H1 (cell line): ENCODE measurements at regions not wholly inside any gene's neighbourhood (a gene's known extent, or its start where the extent isn't known, plus 50 kb on each side); places are given as distances from the start of the nearest gene placed in this dataset.

Experiments used
- CTCF ChIA-PET: fragments of 300-600 bp; sonication (Branson Sonifier 250); formaldehyde crosslinking; loops from one replicate; lab custom pipeline; 2021; ENCODE audit not compliant: partially characterized antibody; lab: Charles Lee
- POLR2A ChIA-PET: fragments of 300-600 bp; sonication (Branson Sonifier 250); formaldehyde crosslinking; loops from one replicate; lab custom pipeline; 2021; ENCODE audit warnings: inconsistent platforms; ENCODE audit not compliant: partially characterized antibody; lab: Charles Lee
- DNase-seq, 2 experiments: peaks; one replicate each; pipeline versions ENCODE4 v3.0.0 to v3.0.0-alpha.2; 2010 to 2022; ENCODE audit warnings: low spot score in 2 of 2, low read depth in 1 of 2, mixed read lengths in 1 of 2
- FAIRE-seq: peaks from 2 replicates; lab custom pipeline; 2011; peaks lifted over from hg19 to GRCh38; lab: Jason Lieb, UNC
- H2AFZ ChIP-seq: 2 replicates; pipeline ENCODE4 v1.8.1; 2012; ENCODE audit warnings: low read length, inconsistent platforms
- H2AK5ac ChIP-seq: 2 replicates; pipeline ENCODE4 v1.6.1; 2013; ENCODE audit warnings: low read depth, low read length
- H2BK120ac ChIP-seq: replicated peaks from 2 replicates; pipeline ENCODE3; 2013; ENCODE audit warnings: low read depth, low read length, inconsistent platforms
- H2BK12ac ChIP-seq: 2 replicates; pipeline ENCODE4 v1.6.1; 2013; ENCODE audit warnings: low read depth, low read length
- H2BK15ac ChIP-seq: 2 replicates; pipeline ENCODE4 v1.6.1; 2013; ENCODE audit warnings: low read length
- H2BK20ac ChIP-seq: 2 replicates; pipeline ENCODE4 v1.6.1; 2013; ENCODE audit warnings: low read length
- H2BK5ac ChIP-seq: 2 replicates; pipeline ENCODE4 v1.6.1; 2013; ENCODE audit warnings: low read depth, low read length
- H3K14ac ChIP-seq: 2 replicates; pipeline ENCODE4 v1.6.1; 2013; ENCODE audit warnings: inconsistent platforms; ENCODE audit not compliant: insufficient read length
- H3K18ac ChIP-seq: 2 replicates; pipeline ENCODE4 v1.6.1; 2013; ENCODE audit warnings: low read length; ENCODE audit errors: extremely low read depth
- H3K23ac ChIP-seq: 2 replicates; pipeline ENCODE4 v1.6.1; 2013; ENCODE audit warnings: inconsistent platforms; ENCODE audit not compliant: insufficient read length
- H3K23me2 ChIP-seq: 2 replicates; pipeline ENCODE4 v1.6.1; 2013; ENCODE audit warnings: low read depth, low read length
- H3K27ac ChIP-seq: 2 replicates; pipeline ENCODE4 v1.6.1; 2011; ENCODE audit warnings: low read depth, low read length, inconsistent platforms
- H3K27me3 ChIP-seq, 4 experiments: replicated peaks in 1 of 4; 1 replicate in 1 of 4; 2 replicates in 3 of 4; pipeline versions ENCODE4 v1.6.1 to v1.8.1; 2011 to 2013; ENCODE audit warnings: low read length in 3 of 4, mild to moderate bottlenecking in 3 of 4, inconsistent platforms in 2 of 4, mixed read lengths in 2 of 4, moderate library complexity in 1 of 4; ENCODE audit not compliant: control insufficient read depth in 3 of 4, insufficient read depth in 3 of 4; ENCODE audit errors: extremely low read depth in 1 of 4
- H3K36me3 ChIP-seq, 4 experiments: 2 replicates each; pipeline versions ENCODE4 v1.6.1 to v1.8.1; 2011 to 2013; ENCODE audit warnings: mild to moderate bottlenecking in 4 of 4, low read length in 3 of 4, moderate library complexity in 2 of 4, control low read depth in 1 of 4, inconsistent platforms in 1 of 4; ENCODE audit not compliant: insufficient read depth in 4 of 4, control insufficient read depth in 2 of 4
- H3K4ac ChIP-seq: replicated peaks from 2 replicates; pipeline ENCODE3; 2013; ENCODE audit warnings: low read length, low read depth, mixed read lengths, inconsistent platforms; ENCODE audit not compliant: insufficient read length
- H3K4me1 ChIP-seq, 4 experiments: replicated peaks in 1 of 4; 1 replicate in 1 of 4; 2 replicates in 3 of 4; pipeline versions ENCODE4 v1.6.1 to v1.8.1; 2011 to 2013; ENCODE audit warnings: low read length in 3 of 4, inconsistent platforms in 2 of 4, mixed read lengths in 1 of 4; ENCODE audit not compliant: insufficient read depth in 4 of 4, control insufficient read depth in 3 of 4
- H3K4me2 ChIP-seq, 2 experiments: 2 replicates each; pipeline versions ENCODE4 v1.6.1 to v1.8.1; 2011 to 2013; ENCODE audit warnings: low read depth in 2 of 2, low read length in 2 of 2, control low read depth in 1 of 2, inconsistent platforms in 1 of 2, mild to moderate bottlenecking in 1 of 2; ENCODE audit not compliant: insufficient read depth in 1 of 2
- H3K4me3 ChIP-seq, 4 experiments: fragments of 200-600, 300-600 bp in 1 of 4; sonication (generic), shearing (Covaris generic), sonication (Bioruptor Twin) in 1 of 4; 2 replicates each; pipeline versions ENCODE4 v1.5.1 to v1.8.1; 2011 to 2016; ENCODE audit warnings: low read length in 4 of 4, low read depth in 3 of 4, control low read depth in 2 of 4, inconsistent platforms in 2 of 4, mild to moderate bottlenecking in 2 of 4, mixed read lengths in 1 of 4, moderate library complexity in 1 of 4; ENCODE audit not compliant: insufficient read depth in 2 of 4; ENCODE audit errors: extremely low read depth in 1 of 4
- H3K56ac ChIP-seq: replicated peaks from 2 replicates; pipeline ENCODE3; 2013; ENCODE audit warnings: low read depth, mild to moderate bottlenecking, mixed read lengths, low read length, inconsistent platforms; ENCODE audit not compliant: insufficient read length
- H3K79me1 ChIP-seq: 2 replicates; pipeline ENCODE4 v1.6.1; 2013; ENCODE audit warnings: low read depth, low read length, control low read depth
- H3K79me2 ChIP-seq, 2 experiments: 2 replicates each; pipeline versions ENCODE4 v1.6.1 to v1.8.1; 2012 to 2013; ENCODE audit warnings: low read length in 2 of 2, mild to moderate bottlenecking in 2 of 2, inconsistent platforms in 1 of 2; ENCODE audit not compliant: insufficient read depth in 2 of 2, control insufficient read depth in 1 of 2
- H3K9ac ChIP-seq, 4 experiments: replicated peaks in 1 of 4; 1 replicate in 1 of 4; 2 replicates in 3 of 4; pipeline versions ENCODE4 v1.6.1 to v1.8.1; 2011 to 2013; ENCODE audit warnings: low read depth in 3 of 4, low read length in 3 of 4, control low read depth in 2 of 4, mild to moderate bottlenecking in 2 of 4, moderate library complexity in 2 of 4, inconsistent platforms in 1 of 4; ENCODE audit errors: extremely low read depth in 1 of 4
- H3K9me3 ChIP-seq, 2 experiments: 2 replicates each; pipeline versions ENCODE4 v1.6.1 to v1.8.1; 2012 to 2013; ENCODE audit warnings: mild to moderate bottlenecking in 2 of 2, moderate library complexity in 2 of 2, control low read depth in 1 of 2, inconsistent platforms in 1 of 2, low read depth in 1 of 2, low read length in 1 of 2, mixed read lengths in 1 of 2; ENCODE audit not compliant: insufficient read depth in 2 of 2
- H4K20me1 ChIP-seq, 2 experiments: replicated peaks in 1 of 2; 2 replicates each; pipeline versions ENCODE3 to v1.8.1; 2011 to 2013; ENCODE audit warnings: inconsistent platforms in 2 of 2, low read length in 2 of 2, mild to moderate bottlenecking in 1 of 2; ENCODE audit not compliant: insufficient read depth in 2 of 2, control insufficient read depth in 1 of 2
- H4K5ac ChIP-seq: 2 replicates; pipeline ENCODE4 v1.6.1; 2013; ENCODE audit warnings: low read length, low read depth, mixed read lengths, inconsistent platforms; ENCODE audit not compliant: insufficient read length
- H4K8ac ChIP-seq: 2 replicates; pipeline ENCODE4 v1.8.0; 2013; ENCODE audit warnings: mild to moderate bottlenecking, moderate library complexity, low read length, inconsistent platforms; ENCODE audit not compliant: insufficient read depth; ENCODE audit errors: extremely low read depth
- H4K91ac ChIP-seq: replicated peaks from 2 replicates; pipeline ENCODE3; 2013; ENCODE audit warnings: low read length, mixed read lengths, inconsistent platforms; ENCODE audit not compliant: insufficient read length
- ATF2 ChIP-seq: IDR thresholded peaks from 2 replicates; pipeline ENCODE4 v1.6.1; 2012; ENCODE audit warnings: low read length, inconsistent platforms
- BACH1 ChIP-seq: IDR thresholded peaks from 2 replicates; pipeline ENCODE4 v1.6.1; 2012; ENCODE audit warnings: low read length, improper control_type of control experiment
- CBX8 ChIP-seq: fragments of 300-800, 300-1000 bp; sonication (generic); IDR thresholded peaks from 2 replicates; pipeline ENCODE4 v1.7.1; 2016; ENCODE audit warnings: low read depth, low read length, borderline replicate concordance
- CHD2 ChIP-seq: IDR thresholded peaks from 2 replicates; pipeline ENCODE4 v1.6.1; 2012; ENCODE audit warnings: low read length, improper control_type of control experiment
- CTBP2 ChIP-seq: IDR thresholded peaks from 2 replicates; pipeline ENCODE4 v1.7.0; 2011; ENCODE audit warnings: borderline replicate concordance, mild to moderate bottlenecking, moderate library complexity, mixed read lengths, low read length; ENCODE audit not compliant: insufficient read depth, insufficient read length
- GTF2F1 ChIP-seq: IDR thresholded peaks from 2 replicates; pipeline ENCODE4 v1.6.1; 2012; ENCODE audit warnings: low read depth, low read length, improper control_type of control experiment, borderline replicate concordance
- MAFK ChIP-seq: IDR thresholded peaks from 2 replicates; pipeline ENCODE4 v1.6.1; 2012; ENCODE audit warnings: low read depth, mild to moderate bottlenecking, improper control_type of control experiment, low read length
- PHF8 ChIP-seq: fragments of 200-600 bp; sonication (generic); conservative IDR thresholded peaks from 2 replicates; pipeline ENCODE4 v1.7.1; 2012; ENCODE audit warnings: low read depth, mild to moderate bottlenecking, inconsistent platforms, low read length, moderate library complexity
- POLR2A ChIP-seq, 2 experiments: IDR thresholded peaks; 1 replicate in 1 of 2; 2 replicates in 1 of 2; pipeline ENCODE4 v1.6.1; 2011; ENCODE audit warnings: low read depth in 2 of 2, low read length in 2 of 2, mild to moderate bottlenecking in 2 of 2; ENCODE audit errors: control extremely low read depth in 1 of 2
- RFX5 ChIP-seq: IDR thresholded peaks from 2 replicates; pipeline ENCODE4 v1.6.1; 2011; ENCODE audit warnings: low read depth, low read length, improper control_type of control experiment, borderline replicate concordance
- SAP30 ChIP-seq: fragments of 300-600 bp; sonication (generic); IDR thresholded peaks from 2 replicates; pipeline ENCODE4 v1.7.1; 2012; ENCODE audit warnings: low read length, moderate library complexity, mild to moderate bottlenecking, inconsistent platforms; ENCODE audit not compliant: insufficient read depth, insufficient replicate concordance
- SIN3A ChIP-seq, 2 experiments: IDR thresholded peaks in 1 of 2; conservative IDR thresholded peaks in 1 of 2; 2 replicates each; pipeline ENCODE4 v1.6.1; 2011 to 2012; ENCODE audit warnings: low read length in 2 of 2, improper control_type of control experiment in 1 of 2, low read depth in 1 of 2, mild to moderate bottlenecking in 1 of 2
- TEAD4 ChIP-seq: IDR thresholded peaks from 2 replicates; pipeline ENCODE4 v1.6.1; 2012; ENCODE audit warnings: low read depth, low read length, inconsistent platforms, mixed read lengths
- ZNF274 ChIP-seq: IDR thresholded peaks from 2 replicates; pipeline ENCODE4 v1.7.0; 2012; ENCODE audit warnings: low read length, borderline replicate concordance; ENCODE audit errors: extremely low read depth

GRCh38 chr3:106529738-106530137 is 660.9 kb upstream of the CBLB start:
- Histone ChIP-seq H2BK15ac (no peak overlapping the region), H3K27me3 (no peaks in the 10 kb centered on the region), H3K18ac (no peak overlapping the region), H4K91ac (no peak overlapping the region), H3K79me2 (no peaks in the 10 kb centered on the region), H4K8ac (no peak overlapping the region), H3K36me3 (no peaks in the 10 kb centered on the region; a peak in 2 of 8 replicates), H4K20me1 (no peaks in the 10 kb centered on the region), H3K9ac (no peak overlapping the region), H2AFZ (no peak overlapping the region), H3K4ac (no peak overlapping the region), H2BK5ac (no peak overlapping the region), H2BK120ac (no peak overlapping the region), H3K23me2 (no peaks in the 10 kb centered on the region), H3K27ac (no peak overlapping the region), H3K56ac (no peak overlapping the region), H4K5ac (no peak overlapping the region), H3K4me2 (no peak overlapping the region), H3K14ac (no peak overlapping the region), H3K4me3 (no peak overlapping the region), H3K4me1 (no peaks in the 10 kb centered on the region), H2AK5ac (no peak overlapping the region), H2BK12ac (no peak overlapping the region), H3K79me1 (no peaks in the 10 kb centered on the region), H3K9me3 (0 out of 4 replicates have a peak, but pooled peaks cover 3 to 10% of the 10 kb centered on the region in 2 experiments), H2BK20ac (no peak overlapping the region), H3K23ac (no peak overlapping the region)
- ChIA-PET CTCF (no interaction called here), POLR2A (no interaction called here)
- FAIRE-seq (no peak), DNase-seq (no peak)
- TF ChIP-seq PHF8, result no peak
- TF ChIP-seq CTBP2, result no peak
- no peak for TF ChIP-seq POLR2A (IDR thresholded peaks at IDR 0.05; ENCODE audit: control extremely low read depth in 1 of 2, low read depth in 2 of 2, low read length in 2 of 2)
- TF ChIP-seq MAFK, result no peak
- TF ChIP-seq ATF2, result no peak
- TF ChIP-seq CHD2, result no peak
- TF ChIP-seq GTF2F1, result no peak
- TF ChIP-seq BACH1, result no peak
- no peak for TF ChIP-seq ZNF274
- no peak for TF ChIP-seq SIN3A (conservative IDR thresholded peaks at IDR 0.05 in 1 of 2, IDR thresholded peaks at IDR 0.05 in 1 of 2; ENCODE audit: low read depth in 1 of 2, low read length in 2 of 2)
- no peak for TF ChIP-seq TEAD4
- no peak for TF ChIP-seq CBX8
- TF ChIP-seq RFX5, result no peak
- no peak for TF ChIP-seq SAP30
